Fibroblast of lung (primary cell): ENCODE measurements at regions not wholly inside any gene's neighbourhood (a gene's known extent, or its start where the extent isn't known, plus 50 kb on each side); places are given as distances from the start of the nearest gene placed in this dataset.

Experiments
- CTCF ChIP-seq, 2 donors: IDR thresholded peaks in 1 of 2; conservative IDR thresholded peaks in 1 of 2; 1 replicate in 1 of 2; 2 replicates in 1 of 2; pipeline ENCODE4 v1.5.1; 2011 to 2012; ENCODE audit warnings: low read length in 2 of 2, control low read depth in 1 of 2, inconsistent platforms in 1 of 2, low read depth in 1 of 2, mild to moderate bottlenecking in 1 of 2
- EZH2 ChIP-seq: IDR thresholded peaks from 2 replicates; pipeline ENCODE4 v1.5.1; 2012; ENCODE audit warnings: low read length, control low read depth, mild to moderate bottlenecking; ENCODE audit errors: missing control alignments

- TF ChIP-seq CTCF (conservative IDR thresholded peaks at IDR 0.05 in 1 of 2, IDR thresholded peaks at IDR 0.05 in 1 of 2; ENCODE audit: low read depth in 1 of 2, low read length in 2 of 2) (no peak), EZH2 (no peak)
These were observed 432.1 kb upstream of the MDFIC2 start for GRCh38 chr3:70744536-70744935.
